ENCODE measurements at regions not wholly inside any gene's neighbourhood (a gene's known extent, or its start where the extent isn't known, plus 50 kb on each side); places are given as distances from the start of the nearest gene placed in this dataset.

- TF ChIP-seq, protein P1, sequence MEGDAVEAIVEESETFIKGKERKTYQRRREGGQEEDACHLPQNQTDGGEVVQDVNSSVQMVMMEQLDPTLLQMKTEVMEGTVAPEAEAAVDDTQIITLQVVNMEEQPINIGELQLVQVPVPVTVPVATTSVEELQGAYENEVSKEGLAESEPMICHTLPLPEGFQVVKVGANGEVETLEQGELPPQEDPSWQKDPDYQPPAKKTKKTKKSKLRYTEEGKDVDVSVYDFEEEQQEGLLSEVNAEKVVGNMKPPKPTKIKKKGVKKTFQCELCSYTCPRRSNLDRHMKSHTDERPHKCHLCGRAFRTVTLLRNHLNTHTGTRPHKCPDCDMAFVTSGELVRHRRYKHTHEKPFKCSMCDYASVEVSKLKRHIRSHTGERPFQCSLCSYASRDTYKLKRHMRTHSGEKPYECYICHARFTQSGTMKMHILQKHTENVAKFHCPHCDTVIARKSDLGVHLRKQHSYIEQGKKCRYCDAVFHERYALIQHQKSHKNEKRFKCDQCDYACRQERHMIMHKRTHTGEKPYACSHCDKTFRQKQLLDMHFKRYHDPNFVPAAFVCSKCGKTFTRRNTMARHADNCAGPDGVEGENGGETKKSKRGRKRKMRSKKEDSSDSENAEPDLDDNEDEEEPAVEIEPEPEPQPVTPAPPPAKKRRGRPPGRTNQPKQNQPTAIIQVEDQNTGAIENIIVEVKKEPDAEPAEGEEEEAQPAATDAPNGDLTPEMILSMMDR (IDR thresholded peaks at IDR 0.05; ENCODE audit: insufficient read depth, low read length, poor library complexity, severe bottlenecking) = no peak
- TF ChIP-seq EZH2phosphoT487 (conservative IDR thresholded peaks at IDR 0.05; ENCODE audit: low read length) = no peak
- H3K79me2 ChIP-seq (ENCODE audit: insufficient read depth, low read length) = no peaks in the 10 kb centered on the region
- no peaks in the 10 kb centered on the region for H3K36me3 ChIP-seq (ENCODE audit: low read length)
Measured at GRCh38 chr18:67081482-67082211, 434.9 kb downstream of the DSEL start.

DNA sequence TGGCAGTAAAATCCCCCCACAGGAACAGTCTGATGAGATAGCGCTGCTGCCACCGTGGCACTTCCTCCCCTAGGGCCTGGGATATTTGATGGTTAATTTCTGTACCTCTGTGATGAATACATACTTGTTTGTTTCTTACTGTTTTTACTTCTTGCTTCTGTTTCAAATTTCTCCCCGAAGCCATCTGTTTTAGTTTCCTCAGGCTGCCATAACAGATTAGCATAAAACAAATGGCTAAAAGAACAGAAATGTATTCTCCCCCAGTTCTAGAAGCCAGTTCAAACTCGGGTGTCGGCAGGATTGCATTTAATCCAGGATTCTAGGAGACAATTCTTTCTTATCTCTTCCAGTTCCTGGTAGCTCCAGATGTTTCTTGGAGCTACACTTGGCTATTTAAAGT, 435.9 kb downstream of the DSEL start:
- Histone ChIP-seq H3K9me3 (ENCODE audit: insufficient read depth, low read length) (no peaks in the 10 kb centered on the region), H3F3A (ENCODE audit: insufficient read depth) (no peaks in the 10 kb centered on the region), H3K27me3 (ENCODE audit: low read length) (no peaks in the 10 kb centered on the region), H3K9ac (ENCODE audit: low read length) (no peak overlapping the region), H3K79me2 (ENCODE audit: insufficient read depth, low read length) (no peaks in the 10 kb centered on the region), H3K4me2 (ENCODE audit: low read depth, low read length, poor library complexity, severe bottlenecking) (no peak overlapping the region), H4K20me1 (ENCODE audit: low read depth, low read length) (no peaks in the 10 kb centered on the region), H3K9me2 (replicated peaks; ENCODE audit: insufficient read depth, low read length) (no peaks in the 10 kb centered on the region), H3K4me3 (ENCODE audit: insufficient read depth, low read length, poor library complexity, severe bottlenecking) (no peak overlapping the region), H2AFZ (ENCODE audit: low read depth, low read length, severe bottlenecking) (no peak overlapping the region), H3K27ac (ENCODE audit: low read depth, low read length) (no peak overlapping the region), H3K36me3 (ENCODE audit: low read length) (no peaks in the 10 kb centered on the region)
- no peak for TF ChIP-seq EZH2phosphoT487 (conservative IDR thresholded peaks at IDR 0.05; ENCODE audit: low read length)
- TF ChIP-seq, protein P1 (IDR thresholded peaks at IDR 0.05; ENCODE audit: insufficient read depth, low read length, poor library complexity, severe bottlenecking) = no peak

More at GRCh38 chr18:67081482-67082211, 434.9 kb downstream of the DSEL start:
- no peak overlapping the region for H3K4me2 ChIP-seq (ENCODE audit: low read depth, low read length, poor library complexity, severe bottlenecking)
- no peak overlapping the region for H2AFZ ChIP-seq (ENCODE audit: low read depth, low read length, severe bottlenecking)
- H3F3A ChIP-seq (ENCODE audit: insufficient read depth) = no peaks in the 10 kb centered on the region
- no peak overlapping the region for H3K9ac ChIP-seq (ENCODE audit: low read length)
- no peak overlapping the region for H3K27ac ChIP-seq (ENCODE audit: low read depth, low read length)
- H3K4me3 ChIP-seq (ENCODE audit: insufficient read depth, low read length, poor library complexity, severe bottlenecking) = no peak overlapping the region
- H3K27me3 ChIP-seq (ENCODE audit: low read length) = no peaks in the 10 kb centered on the region
- H3K9me3 ChIP-seq (ENCODE audit: insufficient read depth, low read length) = no peaks in the 10 kb centered on the region
- H3K9me2 ChIP-seq (replicated peaks; ENCODE audit: insufficient read depth, low read length) = no peaks in the 10 kb centered on the region
- no peaks in the 10 kb centered on the region for H4K20me1 ChIP-seq (ENCODE audit: low read depth, low read length)

DNA sequence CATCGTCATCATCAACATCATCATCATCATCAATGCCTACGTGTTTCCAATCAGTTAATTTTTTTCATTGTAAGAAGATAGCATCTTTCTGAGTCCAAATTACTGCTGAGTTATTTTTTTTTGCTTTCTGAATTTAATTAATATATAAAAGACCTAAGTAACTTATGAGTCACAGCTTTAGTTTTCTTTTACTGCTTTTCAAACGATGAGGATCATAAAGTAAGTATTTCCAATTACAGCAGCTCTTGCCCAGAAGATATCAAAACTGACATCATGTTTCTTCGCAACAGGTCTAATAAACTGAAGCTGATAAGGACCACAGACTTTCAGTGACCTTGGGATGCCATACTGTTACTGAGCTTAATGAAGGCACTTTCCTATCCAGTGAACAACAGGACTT, 442.2 kb downstream of the DSEL start:
- no peak overlapping the region for H3K9ac ChIP-seq (ENCODE audit: low read length)
- no peak overlapping the region for H3K4me3 ChIP-seq (ENCODE audit: insufficient read depth, low read length, poor library complexity, severe bottlenecking)
- H3K4me2 ChIP-seq (ENCODE audit: low read depth, low read length, poor library complexity, severe bottlenecking) = no peak overlapping the region
- H3K79me2 ChIP-seq (ENCODE audit: insufficient read depth, low read length) = no peaks in the 10 kb centered on the region
- H3K9me3 ChIP-seq (ENCODE audit: insufficient read depth, low read length) = no peaks in the 10 kb centered on the region
- no peaks in the 10 kb centered on the region; the same call in 1 of the 2 replicates for H3K9me2 ChIP-seq (replicated peaks; ENCODE audit: insufficient read depth, low read length)
- H4K20me1 ChIP-seq (ENCODE audit: low read depth, low read length) = no peaks in the 10 kb centered on the region
- H3K27me3 ChIP-seq (ENCODE audit: low read length) = no peaks in the 10 kb centered on the region
- no peak overlapping the region for H3K27ac ChIP-seq (ENCODE audit: low read depth, low read length)
- no peaks in the 10 kb centered on the region for H3F3A ChIP-seq (ENCODE audit: insufficient read depth)
- no peaks in the 10 kb centered on the region for H3K36me3 ChIP-seq (ENCODE audit: low read length)
- no peak for TF ChIP-seq EZH2phosphoT487 (conservative IDR thresholded peaks at IDR 0.05; ENCODE audit: low read length)
- TF ChIP-seq, protein P1 (IDR thresholded peaks at IDR 0.05; ENCODE audit: insufficient read depth, low read length, poor library complexity, severe bottlenecking) = no peak
- H2AFZ ChIP-seq (ENCODE audit: low read depth, low read length, severe bottlenecking) = no peak overlapping the region

Data from SU-DHL-6 (cell line).